ENCODE measurements at regions not wholly inside any gene's neighbourhood (a gene's known extent, or its start where the extent isn't known, plus 50 kb on each side); places are given as distances from the start of the nearest gene placed in this dataset.

DNA sequence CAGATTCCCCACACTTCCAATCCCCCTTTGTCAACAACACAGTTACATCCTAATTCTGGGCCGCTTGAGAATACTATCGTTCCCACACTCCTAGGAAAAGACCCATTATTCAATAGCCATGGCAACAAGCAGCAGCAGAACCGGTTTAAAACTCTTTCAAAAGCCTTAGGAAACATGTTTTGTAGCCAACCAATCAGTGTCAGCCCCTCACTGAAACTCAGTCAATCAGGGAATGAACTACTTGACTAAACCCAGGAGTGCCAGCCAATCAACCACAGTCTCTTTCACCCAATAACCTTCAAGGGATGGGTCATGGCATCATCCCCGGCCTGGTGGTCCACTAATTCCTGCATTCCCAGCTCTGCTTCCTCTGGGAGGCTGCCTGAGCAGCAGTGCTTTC is 204.8 kb upstream of the HS6ST1 start:
- TF ChIP-seq, protein P1, sequence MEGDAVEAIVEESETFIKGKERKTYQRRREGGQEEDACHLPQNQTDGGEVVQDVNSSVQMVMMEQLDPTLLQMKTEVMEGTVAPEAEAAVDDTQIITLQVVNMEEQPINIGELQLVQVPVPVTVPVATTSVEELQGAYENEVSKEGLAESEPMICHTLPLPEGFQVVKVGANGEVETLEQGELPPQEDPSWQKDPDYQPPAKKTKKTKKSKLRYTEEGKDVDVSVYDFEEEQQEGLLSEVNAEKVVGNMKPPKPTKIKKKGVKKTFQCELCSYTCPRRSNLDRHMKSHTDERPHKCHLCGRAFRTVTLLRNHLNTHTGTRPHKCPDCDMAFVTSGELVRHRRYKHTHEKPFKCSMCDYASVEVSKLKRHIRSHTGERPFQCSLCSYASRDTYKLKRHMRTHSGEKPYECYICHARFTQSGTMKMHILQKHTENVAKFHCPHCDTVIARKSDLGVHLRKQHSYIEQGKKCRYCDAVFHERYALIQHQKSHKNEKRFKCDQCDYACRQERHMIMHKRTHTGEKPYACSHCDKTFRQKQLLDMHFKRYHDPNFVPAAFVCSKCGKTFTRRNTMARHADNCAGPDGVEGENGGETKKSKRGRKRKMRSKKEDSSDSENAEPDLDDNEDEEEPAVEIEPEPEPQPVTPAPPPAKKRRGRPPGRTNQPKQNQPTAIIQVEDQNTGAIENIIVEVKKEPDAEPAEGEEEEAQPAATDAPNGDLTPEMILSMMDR (conservative IDR thresholded peaks at IDR 0.05) = no peak
- no peak for TF ChIP-seq EZH2 (IDR thresholded peaks at IDR 0.05; ENCODE audit: low read depth)
